GM12864 (cell line): ENCODE measurements at regions not wholly inside any gene's neighbourhood (a gene's known extent, or its start where the extent isn't known, plus 50 kb on each side); places are given as distances from the start of the nearest gene placed in this dataset.

ENCODE experiments used
- DNase-seq: peaks from one replicate; pipeline ENCODE4 v3.0.0-alpha.2; 2011; ENCODE audit warnings: low read depth
- H3K4me3 ChIP-seq: 2 replicates; pipeline ENCODE4 v1.5.1; 2011; ENCODE audit warnings: mild to moderate bottlenecking, low read depth, low read length, control low read depth
- CTCF ChIP-seq: IDR thresholded peaks from 2 replicates; pipeline ENCODE4 v1.5.1; 2011; ENCODE audit warnings: low read depth, mild to moderate bottlenecking, moderate library complexity, low read length, control low read depth, inconsistent platforms; ENCODE audit errors: missing control alignments

- H3K4me3 ChIP-seq, result no peak overlapping the region
- no peak for TF ChIP-seq CTCF
- DNase-seq, result no peak
These were observed 147.1 kb upstream of the SLC30A5 start for GRCh38 chr5:68946728-68947127.

DNA sequence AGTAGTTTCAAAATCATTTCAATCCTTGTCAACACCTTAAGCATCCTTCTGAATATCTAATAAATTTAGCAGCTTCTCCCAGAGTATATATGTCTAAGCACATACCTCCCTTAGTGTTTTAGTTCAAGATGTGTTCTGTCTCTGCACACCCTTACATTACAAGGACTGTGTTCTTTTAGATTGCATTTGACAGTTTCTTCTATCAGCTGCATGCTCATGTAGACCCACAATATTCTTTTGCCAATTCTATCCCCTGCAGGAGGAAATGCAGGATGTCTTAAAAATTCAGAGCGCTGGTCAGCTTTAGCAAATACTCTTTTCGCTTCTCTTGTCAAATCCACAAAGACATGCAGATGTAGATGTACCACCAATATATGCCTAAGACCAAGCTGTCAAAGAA is 145.8 kb upstream of the SLC30A5 start:
- H3K4me3 ChIP-seq, result no peak overlapping the region
- no peak for DNase-seq
- TF ChIP-seq CTCF, result no peak

- TF ChIP-seq CTCF, result no peak
- DNase-seq, result no peak
These were observed 144.6 kb upstream of the SLC30A5 start for GRCh38 chr5:68949256-68949655.

DNA sequence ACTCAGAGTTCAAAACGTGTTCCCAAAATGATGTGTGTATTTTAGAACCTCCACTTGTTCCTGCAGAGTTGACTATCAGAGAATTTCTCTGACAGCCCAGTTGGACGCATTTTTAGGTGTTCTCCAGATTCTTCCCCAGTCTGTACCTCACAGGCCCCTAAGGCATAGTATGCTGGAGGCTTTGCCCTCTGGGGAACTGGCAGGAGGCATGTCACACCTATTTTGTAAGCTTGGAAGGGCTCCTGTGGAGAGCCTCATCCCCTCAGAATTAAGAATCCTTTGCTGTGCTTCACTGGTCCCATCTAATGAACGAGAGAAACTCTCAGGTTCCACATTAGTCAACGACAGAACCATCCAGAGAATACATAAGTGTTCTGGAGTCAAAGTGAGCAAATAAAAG is 144.1 kb upstream of the SLC30A5 start:
- H3K4me3 ChIP-seq, result no peak overlapping the region
- DNase-seq, result no peak
- no peak for TF ChIP-seq CTCF

More at GRCh38 chr5:68949256-68949655, 144.6 kb upstream of the SLC30A5 start:
- no peak overlapping the region for H3K4me3 ChIP-seq

- TF ChIP-seq CTCF, result no peak
- no peak overlapping the region for H3K4me3 ChIP-seq
- DNase-seq, result no peak
These were observed 143.7 kb upstream of the SLC30A5 start for GRCh38 chr5:68950125-68950524.

- TF ChIP-seq CTCF, result no peak
- no peak overlapping the region for H3K4me3 ChIP-seq
- DNase-seq, result no peak
These were observed 142.9 kb upstream of the SLC30A5 start for GRCh38 chr5:68950930-68951329.

DNA sequence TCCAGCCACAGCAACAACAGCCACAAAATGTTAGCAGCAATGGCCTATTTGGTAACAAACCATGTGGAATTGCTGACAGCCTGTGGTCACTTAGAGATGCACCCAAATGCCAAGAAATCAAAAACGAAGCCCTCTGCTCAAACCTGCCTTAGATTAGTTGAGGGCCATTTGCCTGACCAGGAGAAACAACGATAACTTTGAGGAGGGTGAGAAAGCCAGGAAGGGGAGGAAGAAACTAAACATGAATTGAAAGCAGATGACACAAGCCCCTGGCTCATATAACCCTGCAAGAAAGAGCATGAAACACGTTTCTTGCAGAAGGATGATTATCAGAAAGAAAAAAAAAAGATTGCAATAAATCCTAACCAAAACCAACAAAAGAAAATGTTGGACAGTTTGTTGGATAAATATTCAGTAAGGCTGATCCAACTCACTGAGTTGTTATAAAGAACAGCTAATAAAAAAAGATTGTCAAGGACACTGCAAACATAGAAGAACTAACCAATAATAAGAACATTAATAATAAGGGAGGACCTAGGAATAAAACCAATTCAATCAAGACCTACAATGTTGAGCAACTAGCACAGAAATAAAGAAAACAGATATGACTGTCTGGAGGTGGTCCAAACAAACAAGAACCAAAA is 140.5 kb upstream of the SLC30A5 start:
- DNase-seq, result no peak
- H3K4me3 ChIP-seq, result no peak overlapping the region
- no peak for TF ChIP-seq CTCF
